Hepatocyte (in vitro differentiated cells): ENCODE measurements at regions not wholly inside any gene's neighbourhood (a gene's known extent, or its start where the extent isn't known, plus 50 kb on each side); places are given as distances from the start of the nearest gene placed in this dataset.

Experiments
- CTCF ChIP-seq: fragments of 200-600 bp; sonication (generic); IDR thresholded peaks from 2 replicates; pipeline ENCODE4 v1.5.1; 2016; ENCODE audit warnings: antibody characterized with exemption, mild to moderate bottlenecking; ENCODE audit not compliant: poor library complexity
- EZH2 ChIP-seq: fragments of 200-600 bp; sonication (generic); IDR thresholded peaks from 2 replicates; pipeline ENCODE4 v1.6.1; 2016; ENCODE audit warnings: antibody characterized with exemption, mild to moderate bottlenecking, borderline replicate concordance

- TF ChIP-seq CTCF (no peak), EZH2 (no peak)
Observed at GRCh38 chr9:32864971-32865370, 81.6 kb downstream of the TMEM215 start.
